HG02973 (cell line): ENCODE measurements at regions not wholly inside any gene's neighbourhood (a gene's known extent, or its start where the extent isn't known, plus 50 kb on each side); places are given as distances from the start of the nearest gene placed in this dataset.
"Not testable (repeated sequence)": the region's sequence is repeated elsewhere in the genome, so short reads cannot be mapped to it uniquely, and the experiment has no call there.

Source experiments
- ATAC-seq: cut with Tn5 transposase; IDR thresholded peaks from one replicate; pipeline ENCODE4 v1.9.1; 2021; ENCODE audit warnings: moderate library complexity; ENCODE audit not compliant: unreplicated experiment

GRCh38 chr2:19207452-19207851 lies 151.0 kb downstream of the OSR1 start:
- no peak for ATAC-seq

DNA sequence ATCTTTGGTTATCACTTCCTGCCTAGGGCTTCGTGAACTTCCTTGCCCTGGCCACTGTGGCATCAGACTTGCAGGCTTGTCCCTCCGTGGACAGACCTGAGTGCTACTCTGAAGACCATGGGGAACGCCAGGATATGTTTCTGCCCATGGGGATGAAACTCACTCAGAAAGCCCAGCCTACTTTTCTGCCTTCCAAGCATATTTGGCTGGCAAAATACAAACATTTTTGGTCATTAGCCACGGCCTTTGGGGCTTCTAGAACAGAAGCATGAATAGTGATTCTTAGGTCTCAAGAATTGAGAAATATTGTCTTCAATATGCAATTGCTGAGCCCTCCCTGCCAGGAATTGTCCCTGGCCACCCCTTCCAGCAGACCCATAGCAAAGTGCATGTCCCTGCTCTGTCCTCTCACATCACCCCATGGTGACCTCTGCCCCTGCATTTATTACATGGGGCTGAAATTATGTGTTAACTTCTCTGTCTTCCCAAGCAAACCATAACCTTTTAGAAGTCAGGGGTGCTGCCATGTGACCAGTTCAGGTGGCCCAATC lies 152.4 kb downstream of the OSR1 start:
- no peak for ATAC-seq

- ATAC-seq, result no peak
These were observed 154.6 kb downstream of the OSR1 start for GRCh38 chr2:19203866-19204265.

GRCh38 chr2:19201911-19202462 lies 156.4 kb downstream of the OSR1 start:
- ATAC-seq, result no peak

GRCh38 chr2:19198381-19198780 lies 160.0 kb downstream of the OSR1 start:
- no peak for ATAC-seq

DNA sequence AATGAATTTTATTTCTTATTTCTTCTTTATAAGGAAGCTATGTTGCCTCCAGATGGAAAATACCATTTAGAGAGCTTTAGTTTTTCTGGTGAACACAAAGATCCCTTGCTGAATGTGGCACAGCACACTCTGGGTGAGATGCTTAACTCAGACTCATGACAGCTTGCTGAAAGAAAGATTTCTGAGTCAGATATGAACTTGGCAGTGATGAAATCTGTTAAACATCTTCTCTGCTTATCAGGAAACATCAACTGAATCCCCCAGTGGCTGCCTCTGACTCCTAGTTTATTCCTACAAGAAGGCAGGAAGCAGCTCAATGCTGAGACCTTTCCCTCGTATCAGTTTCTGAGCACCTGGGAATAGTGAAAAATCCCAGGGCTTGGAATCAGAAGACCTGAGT lies 162.8 kb downstream of the OSR1 start:
- ATAC-seq, result no peak

GRCh38 chr2:19189391-19189790 lies 169.0 kb downstream of the OSR1 start:
- ATAC-seq, result no peak

DNA sequence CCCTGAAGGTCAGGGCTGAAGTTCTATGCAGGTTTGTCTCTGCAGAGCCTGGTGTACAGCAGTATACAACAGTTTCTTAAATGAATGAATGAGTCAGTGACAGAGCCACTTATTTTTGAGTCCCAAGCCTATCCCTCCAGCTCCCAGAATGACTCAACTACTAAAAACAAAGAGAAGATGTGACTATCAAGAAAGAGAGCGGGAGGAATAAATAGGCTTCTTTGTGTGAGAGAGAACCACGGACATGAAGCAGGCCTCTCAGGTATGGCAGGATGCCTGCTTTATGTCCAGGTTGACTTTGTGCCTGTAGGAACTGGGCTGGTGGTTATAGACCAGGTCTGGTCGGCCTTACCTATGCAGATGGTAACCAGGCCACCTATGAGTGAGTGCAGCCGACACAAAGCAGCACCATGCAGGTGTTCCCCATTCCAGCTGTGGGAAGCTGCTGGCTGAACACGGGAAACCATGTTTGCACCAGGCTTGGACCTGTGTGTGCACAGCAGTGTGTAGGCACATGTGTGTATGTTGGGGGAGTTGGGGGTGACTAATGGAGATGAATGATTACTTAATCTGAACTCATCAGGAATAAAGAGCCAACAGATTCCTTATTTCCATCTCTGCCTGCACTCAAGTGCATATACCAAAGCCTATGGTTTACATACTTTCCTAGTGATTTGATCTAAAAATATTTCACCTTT lies 171.0 kb downstream of the OSR1 start:
- ATAC-seq, result no peak

DNA sequence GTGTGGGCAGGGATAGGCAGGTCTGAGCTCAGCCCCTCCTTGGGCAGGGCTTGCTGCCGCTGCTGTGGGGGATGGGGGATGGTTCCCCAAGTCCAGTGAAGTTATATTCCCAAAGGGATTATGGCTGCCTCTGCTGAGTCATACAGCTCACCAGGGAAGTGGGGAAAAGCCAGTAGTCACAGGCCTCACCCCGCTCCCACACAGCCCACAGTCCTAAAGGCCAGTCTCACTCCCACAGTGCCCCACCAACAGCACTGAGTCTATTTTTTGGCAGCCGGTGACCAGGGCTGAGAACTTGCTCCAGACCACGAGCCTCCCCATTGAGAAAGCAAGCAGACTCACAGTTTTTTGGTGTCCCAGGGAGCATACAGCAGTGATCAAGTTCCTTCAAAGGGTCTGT lies 173.3 kb downstream of the OSR1 start:
- ATAC-seq, result no peak

- ATAC-seq, result no peak
These were observed 180.2 kb downstream of the OSR1 start for GRCh38 chr2:19178175-19178574.

GRCh38 chr2:19176977-19177376 lies 181.4 kb downstream of the OSR1 start:
- ATAC-seq, result no peak

DNA sequence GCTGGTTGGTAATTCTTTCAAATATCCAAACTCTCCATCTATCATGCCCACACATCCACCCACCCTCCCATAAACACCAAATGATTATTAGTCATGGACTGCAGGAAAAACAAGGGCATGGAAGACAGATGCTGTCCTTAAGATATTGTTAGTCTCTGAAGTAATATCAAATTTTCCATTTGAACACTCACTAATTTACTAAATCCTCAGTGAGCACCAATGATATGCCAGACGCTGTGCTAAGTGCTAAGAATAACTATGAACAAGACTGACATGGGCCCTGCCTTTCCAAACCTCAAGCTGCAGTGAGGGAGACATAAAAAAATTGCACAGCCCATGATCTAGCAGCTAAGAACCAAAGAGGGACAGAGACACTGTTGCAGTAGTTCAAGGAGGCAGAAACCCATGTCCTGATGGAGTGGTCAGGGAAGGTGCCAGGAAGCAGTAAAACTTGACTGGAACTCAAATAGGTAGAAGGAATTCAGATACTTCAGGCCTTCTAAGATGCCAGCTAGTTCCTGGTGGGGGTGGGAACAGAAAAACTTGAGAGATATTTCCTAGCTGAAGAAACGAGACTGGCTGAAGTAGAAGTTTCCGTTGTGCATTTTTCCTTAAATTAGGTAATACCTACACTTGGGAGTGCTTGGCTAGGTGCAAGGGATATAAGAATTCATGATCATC lies 182.1 kb downstream of the OSR1 start:
- ATAC-seq, result no peak

DNA sequence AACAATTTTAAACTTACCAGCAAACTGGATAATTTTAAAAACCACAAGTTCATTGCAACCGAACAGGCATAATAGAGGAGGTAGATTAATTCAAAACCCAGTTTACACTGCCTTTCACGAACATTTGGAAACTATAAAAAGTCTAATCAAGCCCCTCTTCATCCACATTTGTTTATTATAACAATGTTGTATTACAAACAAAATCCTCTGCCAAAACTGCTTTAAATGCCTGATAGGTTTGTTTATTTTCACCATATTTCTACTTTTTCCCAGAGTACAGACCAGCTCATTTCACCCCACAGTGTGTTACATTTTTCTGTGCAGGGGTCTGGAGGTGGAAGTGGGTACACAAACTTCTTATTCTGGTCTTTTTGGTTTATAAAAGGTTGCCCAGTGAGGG lies 184.2 kb downstream of the OSR1 start:
- no peak for ATAC-seq

DNA sequence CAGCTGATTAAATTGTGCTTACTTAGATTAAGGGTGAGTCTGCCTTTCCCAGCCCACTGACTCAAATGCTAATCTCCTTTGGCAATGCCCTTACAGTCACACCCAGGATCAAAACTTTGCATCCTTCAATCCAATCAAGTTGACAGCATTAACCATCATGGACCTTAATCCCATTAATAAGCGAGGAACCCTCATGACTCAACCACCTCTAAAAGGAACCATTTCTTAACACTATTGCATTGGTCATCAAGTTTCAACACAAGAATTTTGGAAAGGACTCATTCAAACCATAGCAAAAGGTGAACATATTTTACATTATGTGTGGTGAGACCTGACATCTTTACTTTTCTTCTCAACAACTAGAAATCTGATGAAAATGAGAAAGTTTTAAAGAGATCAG lies 187.0 kb downstream of the OSR1 start:
- ATAC-seq, result no peak

- no peak for ATAC-seq
These were observed 189.2 kb downstream of the OSR1 start for GRCh38 chr2:19169134-19169768.

DNA sequence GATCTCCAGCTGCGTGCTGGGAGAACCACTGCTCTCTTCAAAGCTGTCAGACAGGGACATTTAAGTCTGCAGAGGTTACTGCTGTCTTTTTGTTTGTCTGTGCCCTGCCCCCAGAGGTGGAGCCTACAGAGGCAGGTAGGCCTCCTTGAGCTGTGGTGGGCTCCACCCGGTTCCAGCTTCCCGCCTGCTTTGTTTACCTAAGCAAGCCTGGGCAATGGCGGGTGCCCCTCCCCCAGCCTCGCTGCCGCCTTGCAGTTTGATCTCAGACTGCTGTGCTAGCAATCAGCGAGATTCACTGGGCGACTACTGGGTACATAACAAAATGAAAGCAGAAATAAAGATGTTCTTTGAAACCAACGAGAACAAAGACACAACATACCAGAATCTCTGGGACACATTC lies 194.3 kb downstream of the OSR1 start:
- ATAC-seq, result not testable (repeated sequence)

DNA sequence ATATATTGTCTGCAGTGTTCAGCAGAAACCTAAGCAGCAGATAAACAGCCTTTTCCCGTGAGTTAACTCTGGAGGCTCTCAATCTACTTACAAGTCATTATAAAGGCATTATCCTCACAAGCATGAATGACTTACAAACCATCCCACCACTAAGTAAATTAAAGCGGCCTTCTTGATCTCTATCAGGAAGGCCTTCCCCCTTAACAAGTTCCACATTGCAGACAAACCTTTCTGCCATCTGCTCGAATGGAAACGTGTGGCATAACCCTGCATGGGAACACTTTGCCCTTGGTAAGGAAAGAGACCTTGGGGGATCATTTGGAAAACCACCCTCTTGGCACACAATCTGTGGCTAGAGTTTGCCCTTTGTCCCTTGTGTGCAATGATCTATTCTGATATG lies 199.5 kb downstream of the OSR1 start:
- no peak for ATAC-seq

- no peak for ATAC-seq
These were observed 200.2 kb downstream of the OSR1 start for GRCh38 chr2:19158211-19158610.

GRCh38 chr2:19156646-19157045 lies 201.8 kb downstream of the OSR1 start:
- no peak for ATAC-seq

DNA sequence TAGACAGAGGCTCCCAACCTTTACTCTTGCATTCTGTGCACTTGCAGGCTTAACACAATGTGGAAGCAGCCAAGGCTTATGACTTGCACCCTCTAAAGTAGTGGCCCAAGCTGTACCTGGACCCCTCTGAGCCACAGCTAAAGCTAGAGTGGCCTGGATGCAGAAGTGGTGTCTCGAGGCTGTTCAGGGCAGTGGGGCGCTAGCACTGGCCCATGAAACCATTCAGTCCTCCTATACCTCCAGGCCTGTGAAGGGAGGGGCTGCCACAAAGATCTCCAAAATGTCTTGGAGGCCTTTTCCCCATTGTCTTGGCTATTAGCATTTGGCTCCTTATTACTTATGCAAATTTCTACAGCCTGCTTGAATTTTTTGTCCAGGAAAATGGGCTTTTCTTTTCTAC lies 207.7 kb downstream of the OSR1 start:
- no peak for ATAC-seq

GRCh38 chr2:19146867-19147266 lies 211.6 kb downstream of the OSR1 start:
- ATAC-seq, result no peak
